ENCODE measurements at regions not wholly inside any gene's neighbourhood (a gene's known extent, or its start where the extent isn't known, plus 50 kb on each side); places are given as distances from the start of the nearest gene placed in this dataset.

DNA sequence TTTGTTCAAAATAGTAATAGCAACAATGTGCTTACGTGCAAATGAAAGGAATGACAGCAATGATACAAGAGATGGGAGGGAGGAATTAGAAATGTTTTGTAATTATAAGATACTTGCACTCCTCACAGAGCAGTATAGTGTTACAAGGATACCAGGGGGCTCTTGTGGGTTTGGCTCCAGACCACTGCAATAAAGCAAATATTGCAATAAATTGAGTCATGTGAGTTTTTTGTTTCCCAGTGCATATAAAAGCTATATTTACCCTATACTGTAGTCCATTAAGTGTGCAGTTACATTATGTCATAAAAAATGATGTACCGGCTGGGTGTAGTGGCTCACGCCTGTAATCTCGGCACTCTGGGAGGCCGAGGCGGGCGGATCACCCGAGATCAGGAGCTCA lies 864.3 kb downstream of the NSUN3 start:
- H3K9me2 ChIP-seq (replicated peaks; ENCODE audit: control insufficient read depth, low read length) = no peaks in the 10 kb centered on the region
- TF ChIP-seq, protein P1, sequence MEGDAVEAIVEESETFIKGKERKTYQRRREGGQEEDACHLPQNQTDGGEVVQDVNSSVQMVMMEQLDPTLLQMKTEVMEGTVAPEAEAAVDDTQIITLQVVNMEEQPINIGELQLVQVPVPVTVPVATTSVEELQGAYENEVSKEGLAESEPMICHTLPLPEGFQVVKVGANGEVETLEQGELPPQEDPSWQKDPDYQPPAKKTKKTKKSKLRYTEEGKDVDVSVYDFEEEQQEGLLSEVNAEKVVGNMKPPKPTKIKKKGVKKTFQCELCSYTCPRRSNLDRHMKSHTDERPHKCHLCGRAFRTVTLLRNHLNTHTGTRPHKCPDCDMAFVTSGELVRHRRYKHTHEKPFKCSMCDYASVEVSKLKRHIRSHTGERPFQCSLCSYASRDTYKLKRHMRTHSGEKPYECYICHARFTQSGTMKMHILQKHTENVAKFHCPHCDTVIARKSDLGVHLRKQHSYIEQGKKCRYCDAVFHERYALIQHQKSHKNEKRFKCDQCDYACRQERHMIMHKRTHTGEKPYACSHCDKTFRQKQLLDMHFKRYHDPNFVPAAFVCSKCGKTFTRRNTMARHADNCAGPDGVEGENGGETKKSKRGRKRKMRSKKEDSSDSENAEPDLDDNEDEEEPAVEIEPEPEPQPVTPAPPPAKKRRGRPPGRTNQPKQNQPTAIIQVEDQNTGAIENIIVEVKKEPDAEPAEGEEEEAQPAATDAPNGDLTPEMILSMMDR (IDR thresholded peaks at IDR 0.05; ENCODE audit: low read depth, low read length, poor library complexity, severe bottlenecking) = no peak
- no peak for TF ChIP-seq EZH2phosphoT487 (IDR thresholded peaks at IDR 0.05; ENCODE audit: borderline replicate concordance, low read length)
- no peak overlapping the region for H3K4me2 ChIP-seq (ENCODE audit: low read length)
- H3K4me1 ChIP-seq (ENCODE audit: control insufficient read depth, low read length) = no peaks in the 10 kb centered on the region
- no peak overlapping the region for H3K4me3 ChIP-seq (ENCODE audit: low read length)
- no peaks in the 10 kb centered on the region for H4K20me1 ChIP-seq (ENCODE audit: control insufficient read depth, insufficient read depth, low read depth, low read length)
- H3K27ac ChIP-seq (ENCODE audit: low read depth, low read length) = no peak overlapping the region
- H3K9me3 ChIP-seq (ENCODE audit: control insufficient read depth, insufficient read depth, low read length) = no peaks in the 10 kb centered on the region
- H3K79me2 ChIP-seq (ENCODE audit: control insufficient read depth, low read length) = no peaks in the 10 kb centered on the region
- no peaks in the 10 kb centered on the region for H3K27me3 ChIP-seq (ENCODE audit: control insufficient read depth, low read length)
- no peaks in the 10 kb centered on the region for H3K36me3 ChIP-seq (ENCODE audit: control insufficient read depth, low read length)
- H3F3A ChIP-seq (ENCODE audit: control insufficient read depth, insufficient read depth) = no peaks in the 10 kb centered on the region

DNA sequence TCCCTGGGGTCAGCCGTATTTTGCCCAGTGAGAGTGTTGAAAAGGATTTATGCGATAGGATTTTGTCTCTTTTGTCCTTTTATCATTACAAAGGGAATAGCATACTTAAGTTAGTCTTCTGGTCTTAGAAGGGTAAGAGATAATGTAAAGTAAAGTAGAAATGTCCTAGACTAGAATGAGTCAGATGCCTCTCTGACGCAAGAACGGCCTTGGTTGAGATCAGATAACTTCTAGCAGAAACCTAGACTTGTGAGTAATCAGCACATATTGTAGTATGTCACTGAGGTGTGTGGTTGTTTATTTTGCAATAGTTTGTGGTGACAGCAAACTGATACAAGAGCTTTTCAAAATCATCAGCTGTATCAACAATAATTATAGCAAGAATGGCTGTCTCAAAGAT lies 866.1 kb downstream of the NSUN3 start:
- Histone ChIP-seq H3K27ac (ENCODE audit: low read depth, low read length) (no peak overlapping the region), H4K20me1 (ENCODE audit: control insufficient read depth, insufficient read depth, low read depth, low read length) (no peaks in the 10 kb centered on the region), H3K4me1 (ENCODE audit: control insufficient read depth, low read length) (no peaks in the 10 kb centered on the region), H3K9me3 (ENCODE audit: control insufficient read depth, insufficient read depth, low read length) (no peaks in the 10 kb centered on the region), H3K36me3 (ENCODE audit: control insufficient read depth, low read length) (no peaks in the 10 kb centered on the region), H3K4me3 (ENCODE audit: low read length) (no peak overlapping the region), H3F3A (ENCODE audit: control insufficient read depth, insufficient read depth) (no peaks in the 10 kb centered on the region), H3K4me2 (ENCODE audit: low read length) (no peak overlapping the region), H3K9me2 (replicated peaks; ENCODE audit: control insufficient read depth, low read length) (no peaks in the 10 kb centered on the region), H3K27me3 (ENCODE audit: control insufficient read depth, low read length) (no peaks in the 10 kb centered on the region), H3K79me2 (ENCODE audit: control insufficient read depth, low read length) (no peaks in the 10 kb centered on the region)
- TF ChIP-seq, protein P1 (IDR thresholded peaks at IDR 0.05; ENCODE audit: low read depth, low read length, poor library complexity, severe bottlenecking) = no peak
- TF ChIP-seq EZH2phosphoT487 (IDR thresholded peaks at IDR 0.05; ENCODE audit: borderline replicate concordance, low read length) = no peak

DNA sequence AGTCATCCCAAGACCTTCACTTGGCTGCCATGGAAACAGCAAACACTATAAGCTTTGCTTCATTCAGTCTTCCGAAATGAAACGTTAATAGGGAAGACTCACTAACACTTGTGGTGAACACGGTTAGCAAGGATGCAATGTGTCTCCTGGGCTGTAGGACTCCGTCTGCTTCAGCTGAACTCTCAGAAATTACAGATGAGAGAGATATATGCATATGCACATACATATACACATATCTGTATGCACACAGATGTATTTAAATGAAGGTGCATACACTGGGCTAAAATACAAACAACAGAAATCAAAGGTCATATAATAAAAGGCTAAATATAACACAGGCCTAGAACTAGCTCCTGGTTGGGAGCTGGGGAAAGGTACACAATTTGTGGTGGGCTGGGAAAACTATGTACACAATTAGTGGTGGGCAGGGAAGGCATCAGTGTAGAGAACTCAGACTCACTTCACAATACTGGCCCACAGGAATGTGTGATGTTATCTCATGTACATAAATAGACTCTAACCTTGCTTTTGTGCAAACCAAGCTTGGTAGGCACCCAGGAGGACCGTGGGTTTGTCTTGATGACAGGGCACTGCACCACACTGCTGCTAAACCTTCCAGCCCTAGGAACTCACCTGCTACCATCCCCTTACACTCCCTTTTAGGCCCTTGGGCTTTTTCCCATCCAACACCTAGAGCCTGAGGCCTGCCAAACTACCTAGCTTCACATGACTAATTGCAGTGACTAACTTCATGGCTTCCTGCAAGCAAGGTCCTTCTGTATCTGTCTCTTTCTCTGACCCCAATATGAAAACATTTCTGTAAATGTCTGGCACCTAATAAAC lies 873.1 kb downstream of the NSUN3 start:
- H3K9me3 ChIP-seq (ENCODE audit: control insufficient read depth, insufficient read depth, low read length) = no peaks in the 10 kb centered on the region
- no peaks in the 10 kb centered on the region for H3K27me3 ChIP-seq (ENCODE audit: control insufficient read depth, low read length)
- no peaks in the 10 kb centered on the region for H3K36me3 ChIP-seq (ENCODE audit: control insufficient read depth, low read length)
- no peaks in the 10 kb centered on the region for H4K20me1 ChIP-seq (ENCODE audit: control insufficient read depth, insufficient read depth, low read depth, low read length)
- H3K4me2 ChIP-seq (ENCODE audit: low read length) = no peak overlapping the region
- no peaks in the 10 kb centered on the region for H3F3A ChIP-seq (ENCODE audit: control insufficient read depth, insufficient read depth)
- H3K27ac ChIP-seq (ENCODE audit: low read depth, low read length) = no peak overlapping the region
- no peak overlapping the region for H3K4me3 ChIP-seq (ENCODE audit: low read length)
- no peaks in the 10 kb centered on the region for H3K79me2 ChIP-seq (ENCODE audit: control insufficient read depth, low read length)
- TF ChIP-seq EZH2phosphoT487 (IDR thresholded peaks at IDR 0.05; ENCODE audit: borderline replicate concordance, low read length) = no peak
- TF ChIP-seq, protein P1 (IDR thresholded peaks at IDR 0.05; ENCODE audit: low read depth, low read length, poor library complexity, severe bottlenecking) = no peak
- H3K4me1 ChIP-seq (ENCODE audit: control insufficient read depth, low read length) = no peaks in the 10 kb centered on the region
- no peaks in the 10 kb centered on the region for H3K9me2 ChIP-seq (replicated peaks; ENCODE audit: control insufficient read depth, low read length)

Data from DOHH2 (cell line).